Osteocyte (in vitro differentiated cells): ENCODE measurements at regions not wholly inside any gene's neighbourhood (a gene's known extent, or its start where the extent isn't known, plus 50 kb on each side); places are given as distances from the start of the nearest gene placed in this dataset.
"Not testable (repeated sequence)": the region's sequence is repeated elsewhere in the genome, so short reads cannot be mapped to it uniquely, and the experiment has no call there.

Source experiments
- DNase-seq: peaks from one replicate; pipeline ENCODE4 v3.0.0; 2021; ENCODE audit warnings: mixed read lengths; ENCODE audit not compliant: unreplicated experiment; ENCODE audit errors: extremely low spot score
- H3K27ac Mint-ChIP-seq: one replicate; pipeline ENCODE4 v1.8.0; 2021; ENCODE audit warnings: mild to moderate bottlenecking, mixed read lengths; ENCODE audit not compliant: unreplicated experiment
- H3K27me3 Mint-ChIP-seq: one replicate; pipeline ENCODE4 v1.8.0; 2021; ENCODE audit warnings: mixed read lengths; ENCODE audit not compliant: unreplicated experiment
- H3K36me3 Mint-ChIP-seq: one replicate; pipeline ENCODE4 v1.8.0; 2021; ENCODE audit warnings: mixed read lengths; ENCODE audit not compliant: unreplicated experiment
- H3K4me1 Mint-ChIP-seq: one replicate; pipeline ENCODE4 v1.8.0; 2021; ENCODE audit warnings: mixed read lengths; ENCODE audit not compliant: unreplicated experiment
- H3K4me3 Mint-ChIP-seq: one replicate; pipeline ENCODE4 v1.8.0; 2021; ENCODE audit warnings: mild to moderate bottlenecking, moderate library complexity, mixed read lengths; ENCODE audit not compliant: unreplicated experiment
- H3K9me3 Mint-ChIP-seq: one replicate; pipeline ENCODE4 v1.8.0; 2021; ENCODE audit warnings: mixed read lengths; ENCODE audit not compliant: unreplicated experiment
- CTCF ChIP-seq: fragments of 200-600 bp; sonication (generic); IDR thresholded peaks from 2 replicates; pipeline ENCODE4 v1.5.0; 2021; ENCODE audit warnings: antibody characterized with exemption, mild to moderate bottlenecking, moderate library complexity

DNA sequence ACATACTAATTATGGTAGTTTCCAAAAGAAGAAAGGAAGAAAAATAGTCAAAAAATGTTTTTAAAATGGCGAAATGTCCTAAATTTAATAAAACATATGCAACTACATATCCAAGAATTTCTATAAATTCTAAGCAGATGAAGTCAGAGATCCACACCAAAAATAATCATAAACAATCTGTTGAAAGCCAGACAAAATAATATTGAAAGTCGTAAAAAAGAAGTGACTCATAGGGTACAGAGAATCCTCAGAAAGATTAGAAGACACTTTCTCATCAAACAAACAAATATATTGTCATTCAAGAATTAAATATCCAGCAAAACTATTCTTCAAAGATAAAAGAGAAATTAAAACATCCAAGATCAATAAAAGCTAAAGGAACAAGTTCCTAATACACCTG is 281.4 kb upstream of the ZNF804A start:
- Mint-ChIP-seq H3K4me1 (no peaks in the 10 kb centered on the region), H3K27me3 (no peaks in the 10 kb centered on the region), H3K27ac (no peak overlapping the region), H3K9me3 (no peaks in the 10 kb centered on the region), H3K36me3 (no peaks in the 10 kb centered on the region), H3K4me3 (no peak overlapping the region)
- no peak for DNase-seq
- TF ChIP-seq CTCF, result no peak

- no peak for DNase-seq
- no peaks in the 10 kb centered on the region for H3K9me3 Mint-ChIP-seq
- H3K4me1 Mint-ChIP-seq, result no peaks in the 10 kb centered on the region
- H3K4me3 Mint-ChIP-seq, result no peak overlapping the region
- no peaks in the 10 kb centered on the region for H3K36me3 Mint-ChIP-seq
- no peak for TF ChIP-seq CTCF
- no peak overlapping the region for H3K27ac Mint-ChIP-seq
- H3K27me3 Mint-ChIP-seq, result peaks cover 2% of the 10 kb centered on the region
Observed at GRCh38 chr2:184322615-184323014, 275.7 kb upstream of the ZNF804A start.

- Mint-ChIP-seq H3K27ac (no peak overlapping the region), H3K36me3 (no peaks in the 10 kb centered on the region), H3K4me3 (no peak overlapping the region), H3K27me3 (peaks cover 2% of the 10 kb centered on the region), H3K4me1 (no peaks in the 10 kb centered on the region), H3K9me3 (no peaks in the 10 kb centered on the region)
- TF ChIP-seq CTCF, result no peak
- DNase-seq, result no peak
Observed at GRCh38 chr2:184326066-184326465, 272.3 kb upstream of the ZNF804A start.

DNA sequence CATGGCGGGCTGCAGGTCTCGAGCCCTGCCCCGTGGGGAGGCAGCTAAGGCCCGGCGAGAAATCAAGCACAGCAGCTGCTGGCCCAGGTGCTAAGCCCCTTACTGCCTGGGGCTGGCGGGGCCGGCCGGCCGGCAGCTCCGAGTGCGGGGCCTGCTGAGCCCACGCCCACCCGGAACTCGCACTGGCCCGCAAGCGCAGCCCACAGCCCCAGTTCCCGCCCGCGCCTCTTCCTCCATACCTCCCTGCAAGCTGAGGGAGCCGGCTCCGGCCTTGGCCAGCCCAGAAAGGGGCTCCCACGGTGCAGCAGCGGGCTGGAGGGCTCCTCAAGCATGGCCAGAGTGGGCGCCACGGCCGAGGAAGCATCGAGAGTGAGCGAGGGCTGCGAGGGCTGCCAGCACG is 270.5 kb upstream of the ZNF804A start:
- DNase-seq, result peak; percentile 77
- H3K27ac Mint-ChIP-seq, H3K4me1 Mint-ChIP-seq, H3K9me3 Mint-ChIP-seq, H3K36me3 Mint-ChIP-seq, H3K4me3 Mint-ChIP-seq, H3K27me3 Mint-ChIP-seq: not testable (repeated sequence)

DNA sequence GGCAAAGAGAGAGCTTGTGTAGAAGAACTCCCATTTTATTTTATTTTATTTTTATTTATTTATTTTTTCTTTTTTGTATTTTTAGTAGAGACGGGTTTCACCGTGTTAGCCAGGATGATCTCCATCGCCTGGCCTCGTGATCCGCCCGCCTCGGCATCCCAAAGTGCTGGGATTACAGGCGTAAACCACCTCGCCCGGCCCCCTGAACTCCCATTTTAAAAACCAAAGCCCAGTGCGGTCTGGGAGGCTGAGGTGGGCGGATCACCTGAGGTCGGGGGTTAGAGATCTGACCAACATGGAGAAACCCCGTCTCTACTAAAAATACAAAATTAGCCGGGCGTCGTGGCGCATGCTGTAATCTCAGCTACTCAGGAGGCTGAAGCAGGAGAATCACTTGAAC is 267.8 kb upstream of the ZNF804A start:
- not testable (repeated sequence) for H3K9me3 Mint-ChIP-seq, H3K27me3 Mint-ChIP-seq, H3K27ac Mint-ChIP-seq, H3K36me3 Mint-ChIP-seq, H3K4me1 Mint-ChIP-seq, H3K4me3 Mint-ChIP-seq, DNase-seq

DNA sequence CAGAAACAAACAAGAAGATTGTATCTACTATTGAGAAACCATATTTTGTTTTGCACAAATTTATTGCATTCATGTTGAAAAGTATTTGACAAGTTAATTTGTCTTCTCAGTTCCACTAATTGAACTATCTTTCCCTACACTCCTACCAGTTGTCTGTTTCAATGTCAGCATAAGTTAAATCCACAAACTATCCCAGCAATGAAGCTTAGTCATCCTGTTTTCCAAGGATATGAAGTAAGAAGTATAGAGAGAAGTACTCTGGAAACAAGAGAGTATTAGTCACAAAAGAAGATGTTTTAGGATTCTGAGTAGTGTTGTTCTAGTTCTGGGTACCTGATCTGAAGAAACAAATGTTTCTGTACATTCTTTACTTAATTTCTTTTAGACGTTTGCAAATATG is 261.6 kb upstream of the ZNF804A start:
- Mint-ChIP-seq H3K4me3 (no peak overlapping the region), H3K27me3 (peaks cover 4% of the 10 kb centered on the region), H3K36me3 (no peaks in the 10 kb centered on the region), H3K4me1 (peaks cover 7% of the 10 kb centered on the region), H3K9me3 (no peaks in the 10 kb centered on the region), H3K27ac (no peak overlapping the region)
- no peak for TF ChIP-seq CTCF
- no peak for DNase-seq
